GM23338 (cell line): ENCODE measurements at regions not wholly inside any gene's neighbourhood (a gene's known extent, or its start where the extent isn't known, plus 50 kb on each side); places are given as distances from the start of the nearest gene placed in this dataset.

ENCODE experiments used
- CREB1 ChIP-seq: fragments of 250-450 bp; sonication (Bioruptor Pico); IDR thresholded peaks from 2 replicates; pipeline ENCODE4 v1.5.0; 2020; ENCODE audit warnings: low read depth, mild to moderate bottlenecking, moderate library complexity
- EZH2 ChIP-seq: fragments of 200-600 bp; sonication (generic); IDR thresholded peaks from one replicate; pipeline ENCODE4 v1.8.0; 2017; ENCODE audit warnings: antibody characterized with exemption, mild to moderate bottlenecking, low read depth; ENCODE audit not compliant: unreplicated experiment
- EZH2phosphoT487 ChIP-seq: fragments of 200-600 bp; sonication (generic); IDR thresholded peaks from one replicate; pipeline ENCODE4 v1.8.1; 2018; ENCODE audit warnings: antibody characterized with exemption; ENCODE audit not compliant: unreplicated experiment
- NANOG ChIP-seq: IDR thresholded peaks from 2 replicates; pipeline ENCODE4 v1.6.1; 2016; ENCODE audit warnings: antibody characterized with exemption, borderline replicate concordance
- POLR2AphosphoS5 ChIP-seq: IDR thresholded peaks from 2 replicates; pipeline ENCODE4 v1.6.1; 2016; ENCODE audit warnings: antibody characterized with exemption, low read depth
- STAT1 ChIP-seq: IDR thresholded peaks from one replicate; pipeline ENCODE4 v1.6.1; 2016; ENCODE audit warnings: antibody characterized with exemption; ENCODE audit not compliant: unreplicated experiment
- ZNF114 ChIP-seq: fragments of 250-450 bp; sonication (Bioruptor Pico); IDR thresholded peaks from 2 replicates; pipeline ENCODE4 v1.5.0; 2020; ENCODE audit warnings: mild to moderate bottlenecking, moderate library complexity
- TF ChIP-seq, protein P1 (sequence below), 2 experiments: fragments of 200-600 bp in 1 of 2; sonication (generic) in 1 of 2; conservative IDR thresholded peaks; 2 replicates each; pipeline versions ENCODE4 v1.5.1 to v1.6.1; 2016 to 2017; ENCODE audit warnings: antibody characterized with exemption in 2 of 2, low read depth in 2 of 2, mild to moderate bottlenecking in 2 of 2, moderate library complexity in 1 of 2
- TF ChIP-seq, protein P2 (sequence below): IDR thresholded peaks from 2 replicates; pipeline ENCODE4 v1.6.1; 2016; ENCODE audit warnings: antibody characterized with exemption
- TF ChIP-seq, protein P3 (sequence below): IDR thresholded peaks from one replicate; pipeline ENCODE4 v1.6.1; 2018; ENCODE audit warnings: antibody characterized with exemption; ENCODE audit not compliant: unreplicated experiment

DNA sequence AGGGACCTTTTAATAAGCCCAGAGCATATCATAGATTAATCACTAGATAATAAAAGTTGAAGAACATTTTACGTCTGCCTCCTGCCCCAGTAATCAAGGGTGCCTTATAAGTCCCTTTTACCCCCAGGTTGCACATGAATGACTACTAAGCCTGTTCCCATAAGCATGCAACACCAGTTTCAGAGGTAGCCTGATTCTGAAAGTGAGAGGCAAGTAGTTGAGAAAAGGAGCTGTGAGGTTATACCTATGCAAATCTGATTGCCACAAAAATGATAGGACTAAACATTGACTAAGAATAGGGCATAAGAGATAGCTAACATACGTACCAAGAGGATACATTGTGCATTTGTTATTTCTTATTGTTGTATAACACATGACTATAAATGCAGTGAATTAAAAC, 681.9 kb downstream of the ISL1 start:
- TF ChIP-seq NANOG (no peak), EZH2phosphoT487 (no peak), EZH2 (no peak), ZNF114 (CRISPR knock-in tag) (no peak), CREB1 (CRISPR knock-in tag) (no peak), POLR2AphosphoS5 (no peak), STAT1 (no peak)
- TF ChIP-seq, protein P1, sequence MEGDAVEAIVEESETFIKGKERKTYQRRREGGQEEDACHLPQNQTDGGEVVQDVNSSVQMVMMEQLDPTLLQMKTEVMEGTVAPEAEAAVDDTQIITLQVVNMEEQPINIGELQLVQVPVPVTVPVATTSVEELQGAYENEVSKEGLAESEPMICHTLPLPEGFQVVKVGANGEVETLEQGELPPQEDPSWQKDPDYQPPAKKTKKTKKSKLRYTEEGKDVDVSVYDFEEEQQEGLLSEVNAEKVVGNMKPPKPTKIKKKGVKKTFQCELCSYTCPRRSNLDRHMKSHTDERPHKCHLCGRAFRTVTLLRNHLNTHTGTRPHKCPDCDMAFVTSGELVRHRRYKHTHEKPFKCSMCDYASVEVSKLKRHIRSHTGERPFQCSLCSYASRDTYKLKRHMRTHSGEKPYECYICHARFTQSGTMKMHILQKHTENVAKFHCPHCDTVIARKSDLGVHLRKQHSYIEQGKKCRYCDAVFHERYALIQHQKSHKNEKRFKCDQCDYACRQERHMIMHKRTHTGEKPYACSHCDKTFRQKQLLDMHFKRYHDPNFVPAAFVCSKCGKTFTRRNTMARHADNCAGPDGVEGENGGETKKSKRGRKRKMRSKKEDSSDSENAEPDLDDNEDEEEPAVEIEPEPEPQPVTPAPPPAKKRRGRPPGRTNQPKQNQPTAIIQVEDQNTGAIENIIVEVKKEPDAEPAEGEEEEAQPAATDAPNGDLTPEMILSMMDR (conservative IDR thresholded peaks at IDR 0.05; ENCODE audit: low read depth in 2 of 2): no peak
- TF ChIP-seq, protein P2, sequence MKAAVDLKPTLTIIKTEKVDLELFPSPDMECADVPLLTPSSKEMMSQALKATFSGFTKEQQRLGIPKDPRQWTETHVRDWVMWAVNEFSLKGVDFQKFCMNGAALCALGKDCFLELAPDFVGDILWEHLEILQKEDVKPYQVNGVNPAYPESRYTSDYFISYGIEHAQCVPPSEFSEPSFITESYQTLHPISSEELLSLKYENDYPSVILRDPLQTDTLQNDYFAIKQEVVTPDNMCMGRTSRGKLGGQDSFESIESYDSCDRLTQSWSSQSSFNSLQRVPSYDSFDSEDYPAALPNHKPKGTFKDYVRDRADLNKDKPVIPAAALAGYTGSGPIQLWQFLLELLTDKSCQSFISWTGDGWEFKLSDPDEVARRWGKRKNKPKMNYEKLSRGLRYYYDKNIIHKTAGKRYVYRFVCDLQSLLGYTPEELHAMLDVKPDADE: no peak
- TF ChIP-seq, protein P3, sequence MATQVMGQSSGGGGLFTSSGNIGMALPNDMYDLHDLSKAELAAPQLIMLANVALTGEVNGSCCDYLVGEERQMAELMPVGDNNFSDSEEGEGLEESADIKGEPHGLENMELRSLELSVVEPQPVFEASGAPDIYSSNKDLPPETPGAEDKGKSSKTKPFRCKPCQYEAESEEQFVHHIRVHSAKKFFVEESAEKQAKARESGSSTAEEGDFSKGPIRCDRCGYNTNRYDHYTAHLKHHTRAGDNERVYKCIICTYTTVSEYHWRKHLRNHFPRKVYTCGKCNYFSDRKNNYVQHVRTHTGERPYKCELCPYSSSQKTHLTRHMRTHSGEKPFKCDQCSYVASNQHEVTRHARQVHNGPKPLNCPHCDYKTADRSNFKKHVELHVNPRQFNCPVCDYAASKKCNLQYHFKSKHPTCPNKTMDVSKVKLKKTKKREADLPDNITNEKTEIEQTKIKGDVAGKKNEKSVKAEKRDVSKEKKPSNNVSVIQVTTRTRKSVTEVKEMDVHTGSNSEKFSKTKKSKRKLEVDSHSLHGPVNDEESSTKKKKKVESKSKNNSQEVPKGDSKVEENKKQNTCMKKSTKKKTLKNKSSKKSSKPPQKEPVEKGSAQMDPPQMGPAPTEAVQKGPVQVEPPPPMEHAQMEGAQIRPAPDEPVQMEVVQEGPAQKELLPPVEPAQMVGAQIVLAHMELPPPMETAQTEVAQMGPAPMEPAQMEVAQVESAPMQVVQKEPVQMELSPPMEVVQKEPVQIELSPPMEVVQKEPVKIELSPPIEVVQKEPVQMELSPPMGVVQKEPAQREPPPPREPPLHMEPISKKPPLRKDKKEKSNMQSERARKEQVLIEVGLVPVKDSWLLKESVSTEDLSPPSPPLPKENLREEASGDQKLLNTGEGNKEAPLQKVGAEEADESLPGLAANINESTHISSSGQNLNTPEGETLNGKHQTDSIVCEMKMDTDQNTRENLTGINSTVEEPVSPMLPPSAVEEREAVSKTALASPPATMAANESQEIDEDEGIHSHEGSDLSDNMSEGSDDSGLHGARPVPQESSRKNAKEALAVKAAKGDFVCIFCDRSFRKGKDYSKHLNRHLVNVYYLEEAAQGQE: no peak
